Nucleus accumbens (tissue), 56 donors: ENCODE measurements at regions not wholly inside any gene's neighbourhood (a gene's known extent, or its start where the extent isn't known, plus 50 kb on each side); places are given as distances from the start of the nearest gene placed in this dataset.
"Not testable (repeated sequence)": the region's sequence is repeated elsewhere in the genome, so short reads cannot be mapped to it uniquely, and the experiment has no call there.

ENCODE experiments used
- DNase-seq, 56 donors: peaks; one replicate each; lab custom pipeline; 2025; lab: John Stamatoyannopoulos, UW

DNA sequence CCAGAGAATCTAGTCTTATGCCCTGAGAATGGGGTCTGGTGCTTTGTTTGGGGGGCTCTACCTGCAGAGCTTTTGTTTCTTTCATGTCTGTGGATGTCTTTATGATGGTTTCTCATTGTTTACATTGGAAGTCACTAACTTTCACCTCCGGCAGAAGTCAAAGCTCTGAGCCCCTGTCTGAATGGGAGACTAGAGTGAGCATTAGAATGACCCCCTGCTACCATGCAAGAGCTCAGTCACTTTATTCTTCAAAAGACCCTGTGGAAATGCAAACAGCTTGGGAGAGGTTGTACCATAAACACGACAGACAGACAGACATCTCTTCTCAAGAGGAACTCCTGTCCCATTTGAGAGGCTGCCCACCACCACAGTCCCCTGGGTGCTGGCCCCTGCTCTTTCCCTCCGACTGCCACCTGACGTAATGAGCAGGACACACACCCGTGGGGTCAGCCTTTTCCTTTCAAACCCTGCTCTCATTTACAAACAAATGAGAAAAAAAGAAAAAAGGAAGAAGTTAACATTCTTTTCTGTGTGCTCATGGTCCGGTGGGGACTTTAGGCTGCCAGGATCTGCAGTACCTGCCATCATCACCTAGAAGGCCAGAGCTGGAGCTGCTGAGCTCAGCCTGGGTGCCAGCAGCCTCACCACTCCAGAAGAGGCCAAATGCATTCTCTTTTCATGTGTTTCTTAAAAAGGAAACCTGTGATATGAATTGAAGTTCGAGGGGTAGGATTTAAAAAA lies 91.6 kb downstream of the FZD1 start:
- DNase-seq: no peak

DNA sequence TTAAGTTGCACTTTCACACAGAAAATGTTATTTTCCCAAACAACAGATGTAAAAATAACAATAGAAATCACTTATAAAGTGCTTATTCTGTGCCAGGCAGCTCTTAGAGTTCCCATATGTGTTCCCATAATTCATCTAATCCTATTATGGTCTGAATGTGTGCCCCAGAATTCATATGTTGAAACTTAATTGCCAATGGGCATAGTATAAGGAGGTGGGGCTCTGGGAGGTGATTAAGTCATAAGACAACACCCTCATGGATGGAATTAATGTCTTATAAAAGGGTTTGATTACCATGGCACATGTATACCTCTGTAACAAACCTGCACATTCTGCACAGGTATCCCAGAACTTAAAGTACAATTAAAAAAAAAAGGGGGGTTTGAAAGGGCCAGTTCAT lies 92.7 kb downstream of the FZD1 start:
- DNase-seq: no peak

DNA sequence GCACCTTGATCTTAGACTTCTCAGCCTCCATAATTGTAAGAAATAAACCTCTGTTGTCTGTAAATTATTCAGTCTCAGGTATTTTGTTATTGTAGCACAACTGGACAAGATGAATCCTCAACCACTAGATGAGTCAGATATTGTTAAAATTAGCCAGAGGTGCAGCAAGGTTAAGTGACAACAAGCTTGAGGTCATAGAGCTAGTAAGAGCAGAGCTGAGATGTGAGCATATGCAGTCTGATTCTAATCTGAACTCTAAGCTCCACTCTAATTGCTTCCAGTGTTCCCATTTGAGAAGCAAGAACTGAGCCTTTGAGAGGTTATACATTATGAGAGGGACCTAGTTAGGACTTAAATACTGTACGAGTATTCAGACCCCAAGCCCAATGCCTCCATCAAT lies 93.1 kb downstream of the FZD1 start:
- DNase-seq: no peak

DNA sequence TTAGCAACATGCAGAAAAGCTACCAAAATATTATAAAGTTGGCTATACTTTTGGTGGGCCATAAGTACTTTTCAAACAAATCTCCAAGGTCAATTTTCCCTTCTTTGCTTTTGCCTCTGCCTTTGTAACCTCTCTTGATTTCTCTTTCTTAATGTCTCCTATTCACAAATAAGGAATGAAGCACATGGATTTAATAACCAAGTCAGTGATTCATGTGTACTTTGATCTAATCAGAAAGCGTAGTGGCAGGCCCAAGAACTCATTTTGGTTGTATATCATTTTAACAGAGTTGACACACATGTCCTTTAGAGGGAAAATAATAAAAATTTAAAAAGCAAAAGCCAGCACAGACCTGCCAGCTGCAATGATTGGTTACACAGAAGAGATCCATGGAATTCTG lies 93.7 kb downstream of the FZD1 start:
- no peak for DNase-seq

DNA sequence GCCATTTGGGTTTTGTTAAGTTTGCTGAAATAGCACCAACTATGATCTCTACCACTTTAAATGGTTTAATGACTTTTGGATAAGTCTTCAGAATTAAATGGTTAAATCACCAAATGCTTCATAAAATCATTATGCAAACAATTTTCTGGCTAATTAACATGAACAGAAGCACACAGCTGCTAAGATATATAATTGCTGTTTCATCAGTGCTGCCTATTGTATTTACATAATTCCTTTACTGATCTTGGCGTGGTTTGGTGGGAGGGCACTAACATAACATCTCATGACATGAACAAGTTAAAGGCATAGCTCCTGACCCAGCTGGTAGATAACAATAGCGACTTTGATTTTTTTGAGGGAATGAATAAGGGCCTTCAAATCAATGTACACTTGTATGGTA lies 94.1 kb downstream of the FZD1 start:
- no peak for DNase-seq

DNA sequence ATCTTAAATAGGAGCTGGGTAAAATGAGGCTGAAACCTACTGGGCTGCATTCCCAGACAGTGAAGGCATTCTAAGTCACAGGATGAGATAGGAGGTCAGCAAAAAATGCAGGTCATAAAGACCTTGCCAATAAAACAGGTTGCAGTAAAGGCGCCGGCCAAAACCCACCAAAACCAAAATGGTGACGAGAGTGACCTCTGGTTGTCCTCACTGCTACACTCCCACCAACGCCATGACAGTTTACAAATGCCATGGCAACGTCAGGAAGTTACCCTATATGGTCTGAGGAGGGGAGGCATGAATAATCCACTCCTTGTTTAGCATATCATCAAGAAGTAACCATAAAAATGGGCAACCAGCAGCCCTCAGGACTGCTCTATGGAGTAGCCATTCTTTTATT lies 100.9 kb downstream of the FZD1 start:
- not testable (repeated sequence) for DNase-seq

DNA sequence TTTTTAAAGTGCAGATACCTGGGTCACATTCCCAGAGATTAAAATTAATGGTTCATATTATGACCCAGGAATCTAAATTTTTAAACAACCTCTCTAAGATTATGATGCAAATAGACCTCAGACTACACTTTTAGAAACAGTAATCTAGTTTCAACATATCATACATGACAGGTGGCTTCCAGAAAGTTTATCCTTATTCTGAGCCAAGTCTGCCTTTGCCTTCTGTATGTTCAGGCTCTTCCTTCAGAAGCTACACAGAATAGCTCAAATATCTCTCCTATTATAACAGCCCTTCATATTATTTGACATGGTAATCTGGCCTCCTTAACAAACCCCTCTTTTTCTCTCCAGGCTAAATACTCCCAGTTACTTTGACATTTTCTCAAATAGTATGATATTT lies 101.9 kb downstream of the FZD1 start:
- no peak for DNase-seq

DNA sequence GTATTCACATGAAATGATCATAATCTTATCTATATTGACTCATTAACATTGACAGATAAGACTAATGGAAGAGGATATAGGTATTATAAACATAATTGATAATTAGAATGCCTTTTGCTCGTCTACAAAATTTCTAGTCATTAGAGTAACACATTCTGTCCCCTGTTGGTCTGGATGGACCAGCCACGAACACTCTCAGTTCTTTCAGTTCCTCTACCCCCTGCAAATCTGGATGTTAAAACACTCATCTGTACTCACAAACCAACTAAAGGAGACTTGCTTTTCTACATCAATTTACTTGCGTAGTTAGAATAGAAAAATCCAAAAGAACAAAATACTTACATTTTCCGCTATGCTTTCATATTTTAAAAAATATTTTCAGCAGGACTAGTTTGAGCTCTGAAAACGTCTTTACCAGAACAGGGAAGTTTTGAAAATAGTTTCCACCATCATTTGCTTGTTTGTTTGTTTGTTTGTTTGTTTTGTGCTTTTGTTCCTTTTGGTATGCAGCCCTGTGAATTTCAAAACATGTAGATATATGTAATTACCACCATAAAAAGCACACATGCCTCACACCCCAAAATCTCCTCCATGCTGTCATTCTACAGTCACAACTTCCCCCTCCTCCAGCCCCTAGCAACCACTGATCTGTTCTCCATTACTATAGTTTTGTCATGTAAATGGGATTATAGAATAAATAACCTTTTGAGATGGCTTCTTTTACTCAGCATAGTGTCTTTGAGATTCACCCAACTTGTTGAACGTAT lies 103.8 kb downstream of the FZD1 start:
- no peak for DNase-seq

DNA sequence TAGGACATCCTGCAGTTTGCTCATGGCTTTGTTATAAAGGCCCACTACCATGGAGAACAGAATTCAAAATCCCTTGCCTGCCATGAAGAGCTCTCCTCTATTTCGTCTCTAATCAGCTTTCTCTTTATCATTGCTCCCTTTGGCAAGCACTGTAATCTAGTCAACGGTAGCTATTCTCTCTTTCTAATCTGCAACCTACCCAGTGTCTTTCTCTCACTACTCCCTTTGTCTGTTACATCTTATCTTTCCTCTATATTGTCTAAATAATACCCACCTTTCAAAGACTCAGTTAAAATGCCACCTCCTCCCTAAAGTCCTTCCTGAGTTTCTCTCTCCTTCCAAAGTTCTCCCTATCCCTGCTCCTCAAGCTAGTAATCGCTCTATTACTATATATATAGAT lies 108.1 kb downstream of the FZD1 start:
- no peak for DNase-seq

DNA sequence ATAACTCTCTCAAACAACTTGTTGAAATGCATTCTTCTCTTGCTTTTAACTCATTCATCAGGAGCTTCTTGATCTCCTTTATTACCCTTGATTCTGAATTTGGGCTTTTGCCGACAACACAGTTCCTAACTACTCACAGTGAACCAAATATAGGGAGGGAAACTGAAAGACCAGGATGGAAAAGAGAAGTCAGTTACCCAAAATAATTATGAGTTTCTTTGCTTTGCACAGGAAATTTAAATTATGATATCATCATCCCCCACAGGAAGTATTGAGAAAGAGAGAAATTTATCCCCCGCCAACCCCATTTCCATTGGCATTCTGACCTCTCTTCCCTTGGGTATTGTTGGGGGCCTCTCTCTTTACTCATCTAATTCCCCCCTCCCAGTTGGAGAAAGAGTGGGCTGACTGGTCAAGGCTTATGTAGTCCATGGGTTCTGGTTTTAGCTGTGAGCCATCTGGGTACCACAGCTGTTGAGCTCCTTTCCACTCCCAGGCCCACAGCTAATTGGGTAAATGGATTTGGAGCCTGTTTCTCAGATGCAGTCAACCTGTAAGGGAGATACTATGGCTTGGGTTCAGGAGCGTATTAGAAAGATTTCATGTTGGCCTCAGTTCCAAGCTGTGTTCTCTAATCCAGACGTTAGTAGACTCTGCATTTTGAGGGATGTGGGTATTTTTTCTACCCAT lies 109.0 kb downstream of the FZD1 start:
- DNase-seq: no peak

DNA sequence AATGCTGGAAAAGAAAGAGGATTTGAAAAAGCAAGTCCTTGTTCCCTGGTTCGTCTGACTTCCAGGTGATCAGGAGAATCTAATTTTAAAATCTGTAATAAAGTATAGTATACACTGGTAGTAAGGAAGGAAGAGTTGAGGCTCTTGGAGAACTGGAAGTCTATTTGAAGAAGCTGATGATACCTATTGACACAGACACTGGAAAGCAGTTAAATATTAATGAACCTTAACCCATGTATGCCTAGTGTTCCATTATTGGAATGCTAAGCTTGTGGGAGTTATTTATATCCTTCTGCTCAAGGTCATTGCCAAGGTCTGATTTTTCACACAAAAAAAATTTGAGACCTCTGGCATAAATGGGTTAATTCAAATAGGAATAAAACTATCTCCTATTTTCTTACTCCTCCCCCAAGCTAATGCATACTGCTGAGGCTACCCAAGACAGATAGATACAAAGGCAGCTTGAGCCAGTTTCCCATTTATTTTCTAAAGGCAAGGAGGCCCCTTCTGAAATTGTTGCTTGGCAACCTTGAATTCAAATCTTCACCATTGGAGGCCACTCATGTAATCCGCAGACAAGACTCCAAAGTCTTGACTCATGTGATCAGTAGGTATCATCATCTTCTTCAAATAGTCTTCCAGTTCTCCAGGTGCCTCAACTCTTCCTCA lies 110.2 kb downstream of the FZD1 start:
- DNase-seq: no peak

DNA sequence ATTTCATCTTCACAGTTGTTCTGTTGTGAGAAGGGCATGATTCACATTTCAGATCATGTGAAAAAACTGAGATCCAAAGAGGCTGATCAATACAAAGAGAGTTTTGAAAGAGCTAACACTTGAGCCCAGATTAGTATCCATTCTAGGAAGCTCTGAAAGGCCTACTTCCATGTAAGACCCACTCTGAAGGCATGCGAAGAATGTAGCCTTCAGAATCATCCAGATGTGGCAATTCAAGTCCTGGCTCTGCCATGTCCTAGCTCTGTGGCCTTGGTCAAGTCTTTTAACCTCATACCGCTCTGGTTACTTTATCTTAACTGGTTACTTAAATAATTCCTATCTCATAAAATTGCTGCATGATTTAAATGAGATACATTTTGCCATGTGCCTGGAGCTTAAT lies 111.1 kb downstream of the FZD1 start:
- DNase-seq: no peak

DNA sequence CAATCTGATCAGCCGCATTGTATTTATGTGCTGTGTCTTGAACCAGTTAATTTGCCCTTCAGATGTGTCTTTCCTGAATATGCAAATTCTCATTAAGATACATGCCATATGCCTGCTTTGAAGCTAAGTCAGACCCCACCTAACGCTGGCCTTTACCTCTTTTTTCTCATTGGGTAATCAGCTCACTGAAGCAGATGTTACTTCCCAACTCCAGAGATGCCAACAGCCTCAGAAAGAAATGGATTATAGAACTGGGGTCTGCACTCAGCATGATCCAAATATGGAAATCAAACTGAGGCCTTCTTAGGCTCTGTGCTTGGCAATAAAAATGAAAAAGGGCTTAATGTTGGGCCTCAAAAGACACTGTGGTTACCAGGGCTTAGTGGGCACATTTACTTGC lies 113.9 kb downstream of the FZD1 start:
- no peak for DNase-seq

DNA sequence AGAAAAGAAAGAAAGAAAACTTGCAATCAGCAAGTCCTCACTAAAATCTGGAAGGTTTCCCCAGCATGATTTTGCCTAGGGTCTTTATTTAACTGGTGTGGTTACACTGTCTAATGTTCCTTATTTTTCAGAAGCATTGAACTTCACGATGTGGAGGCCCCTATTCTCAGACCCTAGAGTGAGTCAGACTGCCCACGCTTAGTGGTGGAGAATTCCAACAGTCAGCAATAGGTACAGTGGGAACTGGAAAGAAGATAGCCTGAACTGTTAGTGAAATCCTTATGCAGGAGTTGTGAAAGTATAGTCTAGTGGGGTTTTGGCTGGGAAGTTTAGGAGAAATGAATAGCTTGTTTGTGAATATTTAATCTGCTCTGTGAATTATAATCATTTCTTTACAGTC lies 115.0 kb downstream of the FZD1 start:
- no peak for DNase-seq

DNA sequence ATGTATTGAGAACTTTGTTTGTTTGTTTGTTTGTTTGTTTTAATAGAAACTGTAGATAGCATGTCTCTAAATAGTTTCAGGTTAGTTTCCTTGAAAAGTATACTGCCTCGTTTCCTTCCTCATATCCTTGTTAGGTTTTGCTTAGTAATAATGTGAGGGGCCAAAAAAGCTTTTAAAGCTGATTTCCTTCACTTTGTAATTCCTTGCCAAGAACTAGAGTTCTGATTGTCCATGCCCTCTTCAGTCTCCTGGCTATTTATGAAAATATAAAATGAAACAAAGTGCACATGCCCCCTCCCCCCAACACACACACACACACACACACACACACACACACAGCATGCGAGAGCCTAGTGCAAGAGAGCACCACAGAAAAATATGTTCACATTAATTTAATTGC lies 115.8 kb downstream of the FZD1 start:
- no peak for DNase-seq

DNA sequence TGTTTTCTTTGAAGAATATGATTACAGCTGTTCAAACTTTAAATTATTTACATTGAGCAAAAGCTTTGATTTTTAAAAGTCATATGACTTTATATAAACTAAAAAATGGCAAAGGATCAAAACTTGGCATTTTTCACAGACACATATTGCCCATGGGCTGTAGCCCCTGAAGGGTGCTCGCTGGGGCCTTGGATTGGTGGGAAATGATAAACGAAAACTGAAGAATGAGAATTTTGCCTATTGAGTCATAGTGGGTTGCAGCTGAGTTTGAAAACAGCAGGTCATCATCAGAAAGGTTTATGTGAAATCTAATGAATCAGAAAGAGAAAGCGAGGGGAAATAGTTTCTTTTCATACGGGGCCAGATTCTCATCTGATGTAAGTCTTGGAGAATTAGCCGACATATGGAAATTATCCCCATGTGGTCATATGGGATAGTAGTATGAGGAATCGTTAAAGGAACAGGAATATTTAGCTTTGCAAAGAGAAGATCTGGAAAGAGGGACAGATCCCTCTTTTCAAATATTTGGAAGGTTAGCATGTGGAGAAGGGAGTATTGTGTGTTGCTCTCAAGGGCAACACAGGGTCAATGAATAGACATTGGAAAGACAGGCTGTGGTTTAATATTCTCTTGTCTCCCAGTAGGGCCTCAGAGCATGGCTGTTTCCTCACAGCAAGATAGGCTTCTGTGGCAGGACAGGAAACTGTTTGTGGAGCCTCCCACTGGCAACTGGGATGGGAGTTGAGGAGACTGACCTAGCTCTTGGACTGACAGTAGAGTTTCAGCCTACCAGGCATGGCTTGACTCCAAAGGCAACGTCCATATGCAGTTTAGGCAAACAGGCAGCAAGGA lies 119.0 kb downstream of the FZD1 start:
- no peak for DNase-seq

DNA sequence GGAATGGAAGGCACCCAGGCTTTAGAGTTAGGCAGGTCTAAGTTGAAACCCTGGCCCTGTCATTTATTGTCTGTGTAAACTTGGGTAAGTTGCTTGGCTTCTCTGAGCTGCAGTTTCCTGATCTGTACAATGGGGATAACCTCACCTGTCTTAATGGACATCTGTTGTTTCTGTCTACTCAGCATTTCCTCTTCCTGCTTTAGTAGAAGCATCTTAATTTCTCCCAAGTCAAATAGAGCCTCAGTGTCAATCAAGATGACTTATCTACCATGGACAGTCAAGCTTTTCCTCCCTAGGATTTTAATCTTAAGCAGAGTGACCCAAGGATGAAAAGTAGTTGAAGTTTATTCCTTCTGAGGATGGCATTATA lies 119.7 kb downstream of the FZD1 start:
- no peak for DNase-seq

DNA sequence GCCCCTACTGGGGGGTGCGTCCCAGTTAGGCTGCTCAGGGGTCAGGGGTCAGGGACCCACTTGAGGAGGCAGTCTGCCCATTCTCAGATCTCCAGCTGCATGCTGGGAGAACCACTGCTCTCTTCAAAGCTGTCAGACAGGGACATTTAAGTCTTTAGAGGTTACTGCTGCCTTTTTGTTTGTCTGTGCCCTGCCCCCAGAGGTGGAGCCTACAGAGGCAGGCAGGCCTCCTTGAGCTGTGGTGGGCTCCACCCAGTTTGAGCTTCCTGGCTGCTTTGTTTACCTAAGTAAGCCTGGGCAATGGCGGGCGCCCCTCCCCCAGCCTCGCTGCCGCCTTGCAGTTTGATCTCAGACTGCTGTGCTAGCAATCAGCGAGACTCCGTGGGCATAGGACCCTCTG lies 130.5 kb downstream of the FZD1 start:
- not testable (repeated sequence) for DNase-seq

DNA sequence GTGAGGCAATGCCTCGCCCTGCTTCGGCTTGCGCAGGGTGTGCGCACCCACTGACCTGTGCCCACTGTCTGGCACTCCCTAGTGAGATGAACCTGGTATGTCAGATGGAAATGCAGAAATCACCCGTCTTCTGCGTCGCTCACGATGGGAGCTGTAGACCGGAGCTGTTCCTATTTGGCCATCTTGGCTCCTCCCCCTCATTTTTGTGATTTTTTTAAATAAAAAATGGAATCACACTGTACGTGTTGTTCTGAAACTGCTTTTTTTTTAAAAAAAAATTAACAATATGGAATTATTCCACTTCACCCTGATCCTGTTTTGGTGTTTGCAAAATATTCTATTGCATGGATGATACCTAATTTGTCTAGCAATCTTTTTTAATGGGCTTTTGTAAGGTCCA lies 131.1 kb downstream of the FZD1 start:
- not testable (repeated sequence) for DNase-seq

DNA sequence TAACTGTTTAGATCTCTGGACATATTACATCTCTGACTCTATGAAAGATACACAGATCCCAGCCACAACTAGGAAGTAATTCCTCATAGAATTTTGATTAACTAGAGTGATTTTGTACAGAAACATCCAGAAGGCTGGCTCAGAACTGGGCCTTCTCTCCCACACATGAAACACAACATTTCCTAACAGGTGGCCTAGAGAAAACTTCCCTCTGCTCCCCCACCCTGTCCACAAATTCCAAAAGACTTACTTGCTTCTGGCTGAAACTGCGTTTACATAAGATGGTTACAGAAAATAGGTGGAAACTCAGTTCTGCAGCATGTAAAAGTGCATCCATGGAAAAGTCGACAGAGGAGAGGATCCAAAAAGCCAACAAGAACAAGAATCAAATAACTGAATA lies 132.9 kb downstream of the FZD1 start:
- no peak for DNase-seq
